ENCODE measurements at regions not wholly inside any gene's neighbourhood (a gene's known extent, or its start where the extent isn't known, plus 50 kb on each side); places are given as distances from the start of the nearest gene placed in this dataset.

- Histone ChIP-seq H3K4me2 (replicated peaks; ENCODE audit: low read depth, low read length, poor library complexity, severe bottlenecking) (no peak overlapping the region), H3K79me2 (ENCODE audit: control insufficient read depth, insufficient read depth, low read length) (no peaks in the 10 kb centered on the region), H3K27me3 (replicated peaks in 1 of 4; ENCODE audit: control extremely low read depth in 1 of 4, control insufficient read depth in 3 of 4, insufficient read depth in 4 of 4, low read length in 3 of 4) (no peaks in the 10 kb centered on the region), H3K9me3 (ENCODE audit: control extremely low read depth in 1 of 3, control insufficient read depth in 2 of 3, insufficient read depth in 1 of 3, low read length in 2 of 3) (peaks cover 0 to under 1% (median 0%) of the 10 kb centered on the region in 3 donors), H3K9ac (ENCODE audit: low read length) (no peak overlapping the region), H3K36me3 (replicated peaks in 1 of 2; ENCODE audit: control extremely low read depth in 1 of 2, control insufficient read depth in 1 of 2, extremely low read depth in 1 of 2, insufficient read depth in 2 of 2, low read length in 1 of 2) (no peaks in the 10 kb centered on the region), H2AFZ (ENCODE audit: insufficient read depth, low read depth, low read length, poor library complexity, severe bottlenecking) (no peak overlapping the region), H4K20me1 (ENCODE audit: control insufficient read depth, insufficient read depth, low read length, poor library complexity, severe bottlenecking) (no peaks in the 10 kb centered on the region), H3K27ac (ENCODE audit: low read length in 2 of 2) (no peak overlapping the region), H3K4me1 (ENCODE audit: control insufficient read depth in 2 of 2, insufficient read depth in 2 of 2, low read length in 2 of 2) (peaks cover 10 to 12% of the 10 kb centered on the region in 2 donors), H3K4me3 (ENCODE audit: control extremely low read depth in 1 of 5, extremely low read depth in 1 of 5, insufficient read depth in 1 of 5, low read depth in 2 of 5, low read length in 4 of 5) (no peak overlapping the region)
- Mint-ChIP-seq H3K4me1 (peaks cover 34% of the 10 kb centered on the region), H3K9me3 (ENCODE audit: insufficient read depth) (no peaks in the 10 kb centered on the region), H3K27me3 (no peaks in the 10 kb centered on the region), H3K4me3 (no peak overlapping the region), H3K27ac (no peak overlapping the region)
- CTCF ChIA-PET = interaction anchor here (0.8 to 1.0 kb wide), 2 partner anchors 8 to 103 kb away, joined by 3 to 5 read pairs; no protein-coding TSS in a partner anchor
- DNase-seq (no peak), ATAC-seq (ENCODE audit: low read depth) (no peak)
- intact Hi-C loops (cut with micrococcal nuclease) = no loop called here
- TF ChIP-seq CTCF (IDR thresholded peaks at IDR 0.05) = no peak
- no peak for TF ChIP-seq EZH2 (IDR thresholded peaks at IDR 0.05; ENCODE audit: borderline replicate concordance, insufficient read depth, low read depth, low read length, poor library complexity, severe bottlenecking)
- POLR2A ChIA-PET = no interaction called here
Measured at GRCh38 chr2:195600778-195601177, 56.2 kb upstream of the SLC39A10 start.

GRCh38 chr2:195596840-195597239 lies 60.2 kb upstream of the SLC39A10 start:
- H3K9ac ChIP-seq (ENCODE audit: low read length) = no peak overlapping the region
- intact Hi-C loops (cut with micrococcal nuclease) = no loop called here
- TF ChIP-seq EZH2 (IDR thresholded peaks at IDR 0.05; ENCODE audit: borderline replicate concordance, insufficient read depth, low read depth, low read length, poor library complexity, severe bottlenecking) (no peak), CTCF (IDR thresholded peaks at IDR 0.05) (no peak)
- CTCF ChIA-PET = interaction anchor here (0.9 to 1.8 kb wide), 2 partner anchors 21 to 99 kb away, joined by 3 to 6 read pairs; no protein-coding TSS in a partner anchor
- no peak overlapping the region for H3K4me3 Mint-ChIP-seq
- H3K36me3 ChIP-seq (replicated peaks in 1 of 2; ENCODE audit: control extremely low read depth in 1 of 2, control insufficient read depth in 1 of 2, extremely low read depth in 1 of 2, insufficient read depth in 2 of 2, low read length in 1 of 2) = no peaks in the 10 kb centered on the region
- no peak overlapping the region for H2AFZ ChIP-seq (ENCODE audit: insufficient read depth, low read depth, low read length, poor library complexity, severe bottlenecking)
- peaks cover 33% of the 10 kb centered on the region for H3K4me1 Mint-ChIP-seq
- H3K79me2 ChIP-seq (ENCODE audit: control insufficient read depth, insufficient read depth, low read length) = no peaks in the 10 kb centered on the region
- H3K27me3 Mint-ChIP-seq = no peaks in the 10 kb centered on the region
- H3K9me3 Mint-ChIP-seq (ENCODE audit: insufficient read depth) = no peaks in the 10 kb centered on the region
- no peak overlapping the region for H3K27ac Mint-ChIP-seq
- H3K27ac ChIP-seq (ENCODE audit: low read length in 2 of 2) = no peak overlapping the region
- H3K9me3 ChIP-seq (ENCODE audit: control extremely low read depth in 1 of 3, control insufficient read depth in 2 of 3, insufficient read depth in 1 of 3, low read length in 2 of 3) = peaks cover 0 to 3% (median 0%) of the 10 kb centered on the region in 3 donors
- no peaks in the 10 kb centered on the region for H4K20me1 ChIP-seq (ENCODE audit: control insufficient read depth, insufficient read depth, low read length, poor library complexity, severe bottlenecking)
- no peak overlapping the region for H3K4me3 ChIP-seq (ENCODE audit: control extremely low read depth in 1 of 5, extremely low read depth in 1 of 5, insufficient read depth in 1 of 5, low read depth in 2 of 5, low read length in 4 of 5)
- no peaks in the 10 kb centered on the region for H3K27me3 ChIP-seq (replicated peaks in 1 of 4; ENCODE audit: control extremely low read depth in 1 of 4, control insufficient read depth in 3 of 4, insufficient read depth in 4 of 4, low read length in 3 of 4)
- WGBS (ENCODE audit: insufficient coverage) = no CpG with 5 or more reads among the region's 3 CpGs
- H3K4me1 ChIP-seq (ENCODE audit: control insufficient read depth in 2 of 2, insufficient read depth in 2 of 2, low read length in 2 of 2) = peaks cover 12 to 25% of the 10 kb centered on the region in 2 donors
- H3K4me2 ChIP-seq (replicated peaks; ENCODE audit: low read depth, low read length, poor library complexity, severe bottlenecking) = no peak overlapping the region
- ATAC-seq (ENCODE audit: low read depth) (no peak), DNase-seq (no peak)
- POLR2A ChIA-PET = no interaction called here

All from B cell (primary cell).